Upper lobe of right lung (tissue), 1 donor: ENCODE measurements at regions not wholly inside any gene's neighbourhood (a gene's known extent, or its start where the extent isn't known, plus 50 kb on each side); places are given as distances from the start of the nearest gene placed in this dataset.

Experiments used
- ATAC-seq: fragments of 200-7000 bp; cut with Tn5 transposase; one replicate; pipeline ENCODE4 v1.9.1; 2020; ENCODE audit warnings: mild to moderate bottlenecking, moderate library complexity
- DNase-seq: peaks from one replicate; pipeline ENCODE4 v3.0.0-alpha.2; 2020
- H3K27ac ChIP-seq: fragments of 200-600 bp; one replicate; pipeline ENCODE4 v1.8.0; 2022
- H3K27me3 ChIP-seq: fragments of 200-600 bp; one replicate; pipeline ENCODE4 v1.8.0; 2022; ENCODE audit warnings: mild to moderate bottlenecking
- H3K36me3 ChIP-seq: fragments of 200-600 bp; one replicate; pipeline ENCODE4 v1.8.0; 2022
- H3K4me1 ChIP-seq: fragments of 200-600 bp; one replicate; pipeline ENCODE4 v1.8.0; 2022
- H3K4me3 ChIP-seq: fragments of 200-600 bp; one replicate; pipeline ENCODE4 v1.8.0; 2022; ENCODE audit warnings: mild to moderate bottlenecking
- H3K9me3 ChIP-seq: fragments of 200-600 bp; one replicate; pipeline ENCODE4 v1.8.0; 2022
- intact Hi-C: fragments of 100-400 bp; cut with DNase I; formaldehyde crosslinking; loops from one replicate; pipeline ENCODE4 v1.11.0; 2022
- TF ChIP-seq, protein P1 (sequence below): fragments of 200-600 bp; IDR thresholded peaks from one replicate; pipeline ENCODE4 v1.8.0; 2022; ENCODE audit warnings: antibody characterized with exemption
- donor health status: DM: no; HTN: yes; CAD: no; lungs with severe emphysema.

DNA sequence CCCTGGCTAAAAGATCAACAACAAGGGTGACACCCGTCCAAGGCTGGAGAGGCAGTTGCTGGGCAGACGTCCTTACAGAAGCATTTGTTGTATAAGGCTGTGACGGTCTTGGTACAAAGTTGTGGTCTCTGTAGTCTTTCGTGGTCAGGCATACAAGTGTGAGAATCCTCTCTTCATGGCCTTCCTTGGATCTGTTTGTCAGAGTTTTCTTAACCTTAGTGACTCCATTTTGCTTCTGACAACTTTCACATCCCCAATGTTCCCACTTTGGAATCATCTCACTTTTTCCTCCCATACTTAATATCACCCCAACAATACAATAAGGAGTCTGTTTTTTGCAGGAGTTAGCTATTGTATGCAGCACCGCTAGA is 72.7 kb upstream of the ZCCHC2 start:
- Histone ChIP-seq H3K4me1 (peaks cover 20% of the 10 kb centered on the region), H3K36me3 (no peaks in the 10 kb centered on the region), H3K27me3 (no peaks in the 10 kb centered on the region), H3K4me3 (no peak overlapping the region), H3K9me3 (no peaks in the 10 kb centered on the region), H3K27ac (no peak overlapping the region)
- no peak for ATAC-seq
- TF ChIP-seq, protein P1, sequence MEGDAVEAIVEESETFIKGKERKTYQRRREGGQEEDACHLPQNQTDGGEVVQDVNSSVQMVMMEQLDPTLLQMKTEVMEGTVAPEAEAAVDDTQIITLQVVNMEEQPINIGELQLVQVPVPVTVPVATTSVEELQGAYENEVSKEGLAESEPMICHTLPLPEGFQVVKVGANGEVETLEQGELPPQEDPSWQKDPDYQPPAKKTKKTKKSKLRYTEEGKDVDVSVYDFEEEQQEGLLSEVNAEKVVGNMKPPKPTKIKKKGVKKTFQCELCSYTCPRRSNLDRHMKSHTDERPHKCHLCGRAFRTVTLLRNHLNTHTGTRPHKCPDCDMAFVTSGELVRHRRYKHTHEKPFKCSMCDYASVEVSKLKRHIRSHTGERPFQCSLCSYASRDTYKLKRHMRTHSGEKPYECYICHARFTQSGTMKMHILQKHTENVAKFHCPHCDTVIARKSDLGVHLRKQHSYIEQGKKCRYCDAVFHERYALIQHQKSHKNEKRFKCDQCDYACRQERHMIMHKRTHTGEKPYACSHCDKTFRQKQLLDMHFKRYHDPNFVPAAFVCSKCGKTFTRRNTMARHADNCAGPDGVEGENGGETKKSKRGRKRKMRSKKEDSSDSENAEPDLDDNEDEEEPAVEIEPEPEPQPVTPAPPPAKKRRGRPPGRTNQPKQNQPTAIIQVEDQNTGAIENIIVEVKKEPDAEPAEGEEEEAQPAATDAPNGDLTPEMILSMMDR, result no peak
- DNase-seq, result no peak
- intact Hi-C loops, result no loop called here

GRCh38 chr18:62450546-62451410 is 72.0 kb upstream of the ZCCHC2 start:
- intact Hi-C loops, result no loop called here
- TF ChIP-seq, protein P1, result no peak
- DNase-seq (peak; percentile 79), ATAC-seq (peak; percentile 83)
- H3K27ac ChIP-seq, result peak overlapping the region; percentile 58
- peaks cover 20% of the 10 kb centered on the region for H3K4me1 ChIP-seq
- H3K4me3 ChIP-seq, result no peak overlapping the region
- no peaks in the 10 kb centered on the region for H3K36me3 ChIP-seq
- H3K9me3 ChIP-seq, result no peaks in the 10 kb centered on the region
- no peaks in the 10 kb centered on the region for H3K27me3 ChIP-seq

- no peaks in the 10 kb centered on the region for H3K36me3 ChIP-seq
- intact Hi-C loops, result no loop called here
- DNase-seq (no peak), ATAC-seq (peak; percentile 65)
- no peaks in the 10 kb centered on the region for H3K27me3 ChIP-seq
- H3K4me3 ChIP-seq, result no peak overlapping the region
- peaks cover 20% of the 10 kb centered on the region for H3K4me1 ChIP-seq
- no peak overlapping the region for H3K27ac ChIP-seq
- TF ChIP-seq, protein P1, result no peak
- H3K9me3 ChIP-seq, result no peaks in the 10 kb centered on the region
Measured at GRCh38 chr18:62452280-62452831, 70.5 kb upstream of the ZCCHC2 start.

DNA sequence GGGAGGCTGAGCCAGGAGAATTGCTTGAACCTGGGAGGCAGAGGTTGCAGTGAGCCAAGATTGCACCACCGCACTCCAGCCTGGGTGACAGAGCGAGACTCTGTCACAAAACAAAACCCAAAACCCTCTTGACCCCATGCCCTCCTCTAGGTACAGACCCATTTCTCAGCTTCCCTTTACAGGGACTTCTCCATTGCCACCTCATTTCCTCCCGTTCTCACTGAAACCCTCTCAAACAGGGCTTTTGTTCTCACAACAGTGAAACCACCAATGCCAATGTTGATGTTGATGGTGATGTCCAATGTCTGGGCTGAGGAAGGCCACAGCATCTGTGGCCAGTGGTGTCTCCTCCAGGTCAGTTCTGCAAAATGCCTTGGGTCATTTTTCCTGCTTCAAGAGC is 69.0 kb upstream of the ZCCHC2 start:
- Histone ChIP-seq H3K4me3 (no peak overlapping the region), H3K27me3 (no peaks in the 10 kb centered on the region), H3K4me1 (peaks cover 20% of the 10 kb centered on the region), H3K9me3 (no peaks in the 10 kb centered on the region), H3K36me3 (no peaks in the 10 kb centered on the region), H3K27ac (no peak overlapping the region)
- no peak for DNase-seq
- TF ChIP-seq, protein P1, result no peak
- intact Hi-C loops, result no loop called here
- no peak for ATAC-seq

GRCh38 chr18:62454527-62454926 is 68.3 kb upstream of the ZCCHC2 start:
- Histone ChIP-seq H3K36me3 (no peaks in the 10 kb centered on the region), H3K27ac (no peak overlapping the region), H3K9me3 (no peaks in the 10 kb centered on the region), H3K4me3 (no peak overlapping the region), H3K4me1 (peaks cover 20% of the 10 kb centered on the region), H3K27me3 (no peaks in the 10 kb centered on the region)
- ATAC-seq, result no peak
- DNase-seq, result no peak
- TF ChIP-seq, protein P1, result no peak
- intact Hi-C loops, result no loop called here
